ENCODE measurements at regions not wholly inside any gene's neighbourhood (a gene's known extent, or its start where the extent isn't known, plus 50 kb on each side); places are given as distances from the start of the nearest gene placed in this dataset.

GRCh38 chr4:3847211-3847940 lies 81.2 kb downstream of the ADRA2C start:
- H3K79me2 ChIP-seq (ENCODE audit: insufficient read depth, low read length): no peaks in the 10 kb centered on the region
- no peaks in the 10 kb centered on the region for H3K4me1 ChIP-seq (ENCODE audit: control insufficient read depth in 1 of 2, insufficient read depth in 2 of 2, low read length in 2 of 2)
- no peaks in the 10 kb centered on the region for H3K36me3 ChIP-seq (replicated peaks in 1 of 2; ENCODE audit: control insufficient read depth in 1 of 2, insufficient read depth in 2 of 2, low read length in 2 of 2)
- intact Hi-C loops (cut with micrococcal nuclease): no loop called here
- H3K9ac ChIP-seq (ENCODE audit: insufficient read depth, low read length, poor library complexity, severe bottlenecking): no peak overlapping the region
- WGBS (ENCODE audit: insufficient coverage): 95% methylated on average over 10 of the region's 11 CpGs
- Mint-ChIP-seq H3K27me3 (ENCODE audit: low read depth in 3 of 3) (peaks cover 0 to 16% (median 9%) of the 10 kb centered on the region in 3 donors), H3K4me1 (no peaks in the 10 kb centered on the region), H3K4me3 (no peak overlapping the region), H3K27ac (no peak overlapping the region), H3K36me3 (no peaks in the 10 kb centered on the region), H3K9me3 (peaks cover 0 to 18% (median 8%) of the 10 kb centered on the region in 7 donors)
- H3K9me3 ChIP-seq (replicated peaks in 1 of 2; ENCODE audit: control insufficient read depth in 1 of 2, insufficient read depth in 1 of 2, low read length in 2 of 2): peaks cover 0 to 19% of the 10 kb centered on the region in 2 donors
- no peaks in the 10 kb centered on the region for H4K20me1 ChIP-seq (ENCODE audit: insufficient read depth, low read length)
- H3K4me2 ChIP-seq (replicated peaks; ENCODE audit: extremely low read depth, low read length, poor library complexity, severe bottlenecking): no peak overlapping the region
- H3K27me3 ChIP-seq (ENCODE audit: control insufficient read depth in 2 of 2, insufficient read depth in 2 of 2, low read length in 2 of 2): peaks cover 0 to 6% of the 10 kb centered on the region in 2 donors
- no peak overlapping the region for H3K4me3 ChIP-seq (replicated peaks in 1 of 3; ENCODE audit: low read depth in 2 of 3, low read length in 3 of 3)
- TF ChIP-seq, protein P1, sequence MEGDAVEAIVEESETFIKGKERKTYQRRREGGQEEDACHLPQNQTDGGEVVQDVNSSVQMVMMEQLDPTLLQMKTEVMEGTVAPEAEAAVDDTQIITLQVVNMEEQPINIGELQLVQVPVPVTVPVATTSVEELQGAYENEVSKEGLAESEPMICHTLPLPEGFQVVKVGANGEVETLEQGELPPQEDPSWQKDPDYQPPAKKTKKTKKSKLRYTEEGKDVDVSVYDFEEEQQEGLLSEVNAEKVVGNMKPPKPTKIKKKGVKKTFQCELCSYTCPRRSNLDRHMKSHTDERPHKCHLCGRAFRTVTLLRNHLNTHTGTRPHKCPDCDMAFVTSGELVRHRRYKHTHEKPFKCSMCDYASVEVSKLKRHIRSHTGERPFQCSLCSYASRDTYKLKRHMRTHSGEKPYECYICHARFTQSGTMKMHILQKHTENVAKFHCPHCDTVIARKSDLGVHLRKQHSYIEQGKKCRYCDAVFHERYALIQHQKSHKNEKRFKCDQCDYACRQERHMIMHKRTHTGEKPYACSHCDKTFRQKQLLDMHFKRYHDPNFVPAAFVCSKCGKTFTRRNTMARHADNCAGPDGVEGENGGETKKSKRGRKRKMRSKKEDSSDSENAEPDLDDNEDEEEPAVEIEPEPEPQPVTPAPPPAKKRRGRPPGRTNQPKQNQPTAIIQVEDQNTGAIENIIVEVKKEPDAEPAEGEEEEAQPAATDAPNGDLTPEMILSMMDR (IDR thresholded peaks at IDR 0.05): no peak
- no peak overlapping the region for H3K27ac ChIP-seq (ENCODE audit: low read depth in 1 of 2, low read length in 2 of 2)
- DNase-seq: no peak
- no peak overlapping the region for H2AFZ ChIP-seq (ENCODE audit: insufficient read depth, low read depth, low read length, poor library complexity, severe bottlenecking)

GRCh38 chr4:3848323-3848722 lies 82.1 kb downstream of the ADRA2C start:
- no peaks in the 10 kb centered on the region for H3K4me1 ChIP-seq (ENCODE audit: control insufficient read depth in 1 of 2, insufficient read depth in 2 of 2, low read length in 2 of 2)
- WGBS (ENCODE audit: insufficient coverage): 98% methylated on average over 5 of the region's 5 CpGs
- no peak overlapping the region for H3K27ac ChIP-seq (ENCODE audit: low read depth in 1 of 2, low read length in 2 of 2)
- H3K4me2 ChIP-seq (replicated peaks; ENCODE audit: extremely low read depth, low read length, poor library complexity, severe bottlenecking): no peak overlapping the region
- H3K4me3 Mint-ChIP-seq: no peak overlapping the region
- H3K27me3 ChIP-seq (ENCODE audit: control insufficient read depth in 2 of 2, insufficient read depth in 2 of 2, low read length in 2 of 2): peaks cover 0 to 6% of the 10 kb centered on the region in 2 donors
- TF ChIP-seq, protein P1 (IDR thresholded peaks at IDR 0.05): no peak
- no peak overlapping the region for H3K9ac ChIP-seq (ENCODE audit: insufficient read depth, low read length, poor library complexity, severe bottlenecking)
- intact Hi-C loops (cut with micrococcal nuclease): no loop called here
- H3K36me3 Mint-ChIP-seq: no peaks in the 10 kb centered on the region
- DNase-seq: no peak
- peaks cover 0 to 19% of the 10 kb centered on the region in 2 donors for H3K9me3 ChIP-seq (replicated peaks in 1 of 2; ENCODE audit: control insufficient read depth in 1 of 2, insufficient read depth in 1 of 2, low read length in 2 of 2)
- H3K27me3 Mint-ChIP-seq (ENCODE audit: low read depth in 3 of 3): peaks cover 1 to 8% (median 7%) of the 10 kb centered on the region in 3 donors
- H3K4me1 Mint-ChIP-seq: no peaks in the 10 kb centered on the region
- no peak overlapping the region for H3K27ac Mint-ChIP-seq
- peaks cover 0 to 17% (median 8%) of the 10 kb centered on the region in 7 donors for H3K9me3 Mint-ChIP-seq
- no peak overlapping the region for H3K4me3 ChIP-seq (replicated peaks in 1 of 3; ENCODE audit: low read depth in 2 of 3, low read length in 3 of 3)
- H3K36me3 ChIP-seq (replicated peaks in 1 of 2; ENCODE audit: control insufficient read depth in 1 of 2, insufficient read depth in 2 of 2, low read length in 2 of 2): no peaks in the 10 kb centered on the region
- no peaks in the 10 kb centered on the region for H4K20me1 ChIP-seq (ENCODE audit: insufficient read depth, low read length)
- no peaks in the 10 kb centered on the region for H3K79me2 ChIP-seq (ENCODE audit: insufficient read depth, low read length)
- H2AFZ ChIP-seq (ENCODE audit: insufficient read depth, low read depth, low read length, poor library complexity, severe bottlenecking): no peak overlapping the region
